ENCODE measurements at regions not wholly inside any gene's neighbourhood (a gene's known extent, or its start where the extent isn't known, plus 50 kb on each side); places are given as distances from the start of the nearest gene placed in this dataset.

GRCh38 chr16:59510008-59510424, 775.9 kb upstream of the GOT2 start:
- ATAC-seq (peak; percentile 70), DNase-seq (ENCODE audit: low read depth, low spot score) (no peak)
- Histone ChIP-seq H3K27ac (ENCODE audit: low read length) (no peak overlapping the region; the same call in 1 of the 2 replicates), H3K4me1 (ENCODE audit: control insufficient read depth, insufficient read depth, low read length) (no peaks in the 10 kb centered on the region), H3K27me3 (ENCODE audit: control insufficient read depth, insufficient read depth, low read length) (no peaks in the 10 kb centered on the region), H3K36me3 (ENCODE audit: control insufficient read depth, insufficient read depth, low read length) (no peaks in the 10 kb centered on the region), H3K4me3 (ENCODE audit: low read depth in 2 of 2, low read length in 2 of 2) (no peak overlapping the region; a peak in 1 of 4 replicates), H3K9me3 (ENCODE audit: control insufficient read depth, insufficient read depth, low read depth, low read length) (no peaks in the 10 kb centered on the region)
- POLR2A ChIA-PET: no interaction called here
- TF ChIP-seq CTCF (IDR thresholded peaks at IDR 0.05) (no peak), SIN3A (IDR thresholded peaks at IDR 0.05; ENCODE audit: borderline replicate concordance, insufficient read depth, low read depth, low read length) (no peak), POLR2AphosphoS5 (IDR thresholded peaks at IDR 0.05; ENCODE audit: low read depth, low read length) (no peak), TCF7L2 (IDR thresholded peaks at IDR 0.05; ENCODE audit: low read depth, low read length) (no peak), REST (IDR thresholded peaks at IDR 0.05; ENCODE audit: insufficient read depth in 1 of 2, low read depth in 2 of 2, low read length in 1 of 2) (no peak)
- BruUV-seq (replicated peaks): no TSS peak
- CTCF ChIA-PET: no interaction called here
- in situ Hi-C loops (cut with HindIII; ENCODE audit: low pct_unique_long_range_greater_than_20kb, low sequenced_read_pairs) (no loop called here), intact Hi-C loops (cut with micrococcal nuclease; ENCODE audit: unreplicated experiment) (no loop called here)

GRCh38 chr16:59500601-59501000, 766.5 kb upstream of the GOT2 start:
- CTCF ChIA-PET: no interaction called here
- in situ Hi-C loops (cut with HindIII; ENCODE audit: low pct_unique_long_range_greater_than_20kb, low sequenced_read_pairs): no loop called here

More at GRCh38 chr16:59500601-59501000, 766.5 kb upstream of the GOT2 start:
- no peaks in the 10 kb centered on the region for H3K9me3 ChIP-seq (ENCODE audit: control insufficient read depth, insufficient read depth, low read depth, low read length)
- ATAC-seq: no peak
- intact Hi-C loops (cut with micrococcal nuclease; ENCODE audit: unreplicated experiment): no loop called here
- POLR2A ChIA-PET: no interaction called here
- no peak for TF ChIP-seq TCF7L2 (IDR thresholded peaks at IDR 0.05; ENCODE audit: low read depth, low read length)
- no peak for TF ChIP-seq POLR2AphosphoS5 (IDR thresholded peaks at IDR 0.05; ENCODE audit: low read depth, low read length)
- no peak for TF ChIP-seq SIN3A (IDR thresholded peaks at IDR 0.05; ENCODE audit: borderline replicate concordance, insufficient read depth, low read depth, low read length)
- TF ChIP-seq CTCF (IDR thresholded peaks at IDR 0.05): no peak
- no peak for TF ChIP-seq REST (IDR thresholded peaks at IDR 0.05; ENCODE audit: insufficient read depth in 1 of 2, low read depth in 2 of 2, low read length in 1 of 2)
- no peaks in the 10 kb centered on the region for H3K27me3 ChIP-seq (ENCODE audit: control insufficient read depth, insufficient read depth, low read length)
- no peaks in the 10 kb centered on the region for H3K36me3 ChIP-seq (ENCODE audit: control insufficient read depth, insufficient read depth, low read length)
- H3K4me3 ChIP-seq (ENCODE audit: low read depth in 2 of 2, low read length in 2 of 2): no peak overlapping the region
- BruUV-seq (replicated peaks): no TSS peak
- H3K27ac ChIP-seq (ENCODE audit: low read length): no peak overlapping the region
- no peaks in the 10 kb centered on the region for H3K4me1 ChIP-seq (ENCODE audit: control insufficient read depth, insufficient read depth, low read length)
- DNase-seq (ENCODE audit: low read depth, low spot score): no peak

Measured in Panc1 (cell line).